GM12875 (cell line): ENCODE measurements at regions not wholly inside any gene's neighbourhood (a gene's known extent, or its start where the extent isn't known, plus 50 kb on each side); places are given as distances from the start of the nearest gene placed in this dataset.

Experiments used
- H3K4me3 ChIP-seq: one replicate; pipeline ENCODE4 v1.5.1; 2011; ENCODE audit warnings: low read depth, low read length, control low read depth
- CTCF ChIP-seq: IDR thresholded peaks from 2 replicates; pipeline ENCODE4 v1.5.1; 2011; ENCODE audit warnings: low read depth, mild to moderate bottlenecking, control low read depth, inconsistent platforms, low read length, moderate library complexity, borderline replicate concordance; ENCODE audit not compliant: insufficient read depth

GRCh38 chr1:185600641-185601040 is 133.6 kb upstream of the HMCN1 start:
- TF ChIP-seq CTCF, result no peak
- H3K4me3 ChIP-seq, result no peak overlapping the region

- no peak for TF ChIP-seq CTCF
- H3K4me3 ChIP-seq, result no peak overlapping the region
Measured at GRCh38 chr1:185598332-185598731, 135.9 kb upstream of the HMCN1 start.

GRCh38 chr1:185595835-185596667 is 138.1 kb upstream of the HMCN1 start:
- H3K4me3 ChIP-seq, result no peak overlapping the region
- TF ChIP-seq CTCF, result peak; percentile 79

GRCh38 chr1:185594786-185595410 is 139.3 kb upstream of the HMCN1 start:
- H3K4me3 ChIP-seq, result no peak overlapping the region
- no peak for TF ChIP-seq CTCF

- H3K4me3 ChIP-seq, result no peak overlapping the region
- TF ChIP-seq CTCF, result no peak
Measured at GRCh38 chr1:185593271-185593670, 140.9 kb upstream of the HMCN1 start.

- no peak overlapping the region for H3K4me3 ChIP-seq
- no peak for TF ChIP-seq CTCF
Measured at GRCh38 chr1:185585770-185586169, 148.4 kb upstream of the HMCN1 start.

- H3K4me3 ChIP-seq, result no peak overlapping the region
- no peak for TF ChIP-seq CTCF
Measured at GRCh38 chr1:185581961-185582725, 152.0 kb upstream of the HMCN1 start.
